Right lobe of liver (tissue), 4 donors: ENCODE measurements at regions not wholly inside any gene's neighbourhood (a gene's known extent, or its start where the extent isn't known, plus 50 kb on each side); places are given as distances from the start of the nearest gene placed in this dataset.
A peak's percentile ranks its signal among the peaks of the same experiment; 100 is the strongest.

Experiments
- CTCF ChIP-seq, 4 donors: fragments of 200-600 bp in 3 of 4; fragments of 450-650 bp in 1 of 4; IDR thresholded peaks; one replicate each; pipeline versions ENCODE4 v1.5.1 to v1.8.0; 2016 to 2022; ENCODE audit warnings: antibody characterized with exemption in 4 of 4, mild to moderate bottlenecking in 2 of 4
- POLR2A ChIP-seq: fragments of 450-650 bp; IDR thresholded peaks from one replicate; pipeline ENCODE4 v1.6.1; 2017; ENCODE audit warnings: antibody characterized with exemption, mild to moderate bottlenecking
- donor health status: DM: no; HTN: no; CAD: no.
- donor health status: DM: no; HTN: no; CAD: no.
- donor health status: DM: no; HTN: yes; CAD: no.

- TF ChIP-seq CTCF (IDR thresholded peaks at IDR 0.05) (peak in 1 of 4 donors; percentile 6), POLR2A (no peak)
Observed at GRCh38 chr2:8329660-8330622, 351.9 kb upstream of the ID2 start.
